HG03439 (cell line): ENCODE measurements at regions not wholly inside any gene's neighbourhood (a gene's known extent, or its start where the extent isn't known, plus 50 kb on each side); places are given as distances from the start of the nearest gene placed in this dataset.

Experiments used
- ATAC-seq: cut with Tn5 transposase; IDR thresholded peaks from one replicate; pipeline ENCODE4 v1.9.1; 2021; ENCODE audit warnings: mild to moderate bottlenecking, moderate library complexity; ENCODE audit not compliant: unreplicated experiment

GRCh38 chr7:117929237-117929636 is 56.0 kb upstream of the CTTNBP2 start:
- ATAC-seq: no peak

- ATAC-seq: no peak
These were observed 58.1 kb upstream of the CTTNBP2 start for GRCh38 chr7:117931314-117931713.

DNA sequence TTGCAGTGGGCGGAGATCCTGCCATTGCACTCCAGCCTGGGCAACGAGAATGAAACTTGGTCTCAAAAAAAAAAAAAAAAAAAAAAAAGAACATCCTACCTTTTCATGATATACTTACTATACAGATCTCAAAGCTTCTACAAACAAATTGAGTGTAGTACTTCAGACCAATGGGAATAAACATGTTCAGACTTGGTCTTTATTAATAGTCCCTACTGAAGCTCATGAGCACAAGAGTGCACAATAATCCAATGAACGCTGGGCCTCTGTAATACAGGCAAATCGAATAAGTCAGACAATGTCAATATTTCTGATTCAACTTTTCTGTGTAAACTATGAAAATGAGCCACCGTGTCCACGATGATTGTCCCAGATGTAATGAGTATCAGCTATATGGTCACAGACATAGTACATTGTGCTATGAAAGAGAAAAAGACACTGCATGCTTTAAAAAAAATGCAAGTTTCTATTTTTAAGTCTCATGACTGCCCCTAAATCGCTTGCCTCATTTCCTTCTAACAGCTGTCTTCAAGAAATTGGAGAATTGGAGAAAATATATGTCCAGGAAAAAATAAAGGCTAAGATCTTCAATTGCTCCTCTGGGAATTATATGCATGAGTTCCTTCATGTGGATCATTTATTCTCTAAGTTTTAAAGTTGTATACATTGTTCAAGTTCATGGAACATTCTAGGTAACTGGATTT is 64.0 kb upstream of the CTTNBP2 start:
- no peak for ATAC-seq

GRCh38 chr7:117937753-117938483 is 64.7 kb upstream of the CTTNBP2 start:
- no peak for ATAC-seq

- no peak for ATAC-seq
These were observed 68.0 kb upstream of the CTTNBP2 start for GRCh38 chr7:117941138-117941810.

DNA sequence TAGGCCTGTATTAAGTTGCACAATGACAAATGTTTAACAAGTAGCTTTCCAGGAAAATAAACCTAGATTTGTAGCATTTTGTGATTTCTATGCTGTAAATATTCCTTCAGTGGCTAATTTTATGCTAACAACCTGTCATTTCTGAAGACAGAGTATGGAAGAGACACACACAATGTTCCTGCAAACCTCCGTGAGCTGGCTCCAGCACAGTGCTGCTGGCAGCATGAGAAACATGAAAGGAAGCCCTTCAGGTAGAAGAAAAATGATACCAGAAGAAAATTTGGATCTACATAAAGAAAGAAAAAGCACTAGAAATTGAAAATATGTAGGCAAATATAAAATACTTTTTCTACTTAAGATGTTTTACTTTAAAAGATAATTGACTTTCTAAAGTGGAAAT is 69.5 kb upstream of the CTTNBP2 start:
- ATAC-seq: no peak

GRCh38 chr7:117944886-117945285 is 71.6 kb upstream of the CTTNBP2 start:
- no peak for ATAC-seq

DNA sequence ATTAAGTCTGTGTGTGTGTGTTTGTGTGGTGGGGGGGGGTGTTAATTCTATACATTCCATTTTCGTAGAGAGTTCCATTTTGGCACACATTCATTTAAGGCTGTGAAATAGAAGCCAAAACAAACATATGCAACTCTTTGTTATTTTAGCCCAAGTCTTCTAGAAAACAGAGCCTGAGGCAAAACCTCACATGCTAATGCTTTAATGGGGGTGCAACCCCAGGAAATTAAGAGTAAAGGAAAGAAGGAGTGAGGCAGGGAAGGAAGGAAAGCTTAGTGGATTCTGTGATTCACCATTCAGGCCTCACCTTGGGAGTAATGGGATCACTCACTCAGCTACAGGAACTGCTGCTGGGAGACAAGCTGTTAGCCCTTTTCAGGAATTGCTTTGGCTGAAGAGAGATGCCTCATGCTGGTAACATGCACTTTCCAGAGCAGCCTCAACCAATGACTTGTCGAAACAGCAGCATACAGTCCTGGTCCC is 73.0 kb upstream of the CTTNBP2 start:
- ATAC-seq: no peak

- no peak for ATAC-seq
These were observed 76.0 kb upstream of the CTTNBP2 start for GRCh38 chr7:117949232-117949631.

DNA sequence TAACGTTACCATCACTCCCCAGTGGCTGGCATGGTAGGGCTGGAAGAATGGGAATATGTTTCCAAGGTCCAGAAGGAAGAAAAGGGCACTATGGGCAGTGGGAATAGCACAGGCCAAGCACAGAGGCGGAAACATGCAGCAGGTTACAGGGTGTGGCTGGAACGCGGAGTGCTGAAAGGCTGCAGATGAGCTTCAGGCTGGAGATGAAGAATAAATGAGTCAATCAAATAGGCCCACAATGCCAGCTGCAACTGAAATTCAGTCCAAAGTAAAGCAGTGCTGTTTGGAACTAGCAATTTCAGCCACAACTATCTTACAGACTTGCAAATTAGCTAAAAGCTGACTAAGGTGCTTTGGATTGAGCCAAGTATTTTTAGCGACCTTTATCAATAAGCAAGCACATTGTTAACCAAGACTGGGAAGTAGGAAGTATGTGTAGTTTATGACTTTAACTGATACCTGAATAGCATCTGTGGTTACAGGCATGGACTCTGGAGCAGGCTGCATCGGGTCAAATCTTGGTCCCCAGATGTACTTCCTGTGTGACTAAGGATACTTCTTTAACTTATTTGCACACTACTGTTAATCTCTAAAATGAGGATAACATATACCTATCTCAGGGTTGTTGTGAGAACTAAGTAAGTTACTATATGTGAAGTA is 77.5 kb upstream of the CTTNBP2 start:
- ATAC-seq: no peak

DNA sequence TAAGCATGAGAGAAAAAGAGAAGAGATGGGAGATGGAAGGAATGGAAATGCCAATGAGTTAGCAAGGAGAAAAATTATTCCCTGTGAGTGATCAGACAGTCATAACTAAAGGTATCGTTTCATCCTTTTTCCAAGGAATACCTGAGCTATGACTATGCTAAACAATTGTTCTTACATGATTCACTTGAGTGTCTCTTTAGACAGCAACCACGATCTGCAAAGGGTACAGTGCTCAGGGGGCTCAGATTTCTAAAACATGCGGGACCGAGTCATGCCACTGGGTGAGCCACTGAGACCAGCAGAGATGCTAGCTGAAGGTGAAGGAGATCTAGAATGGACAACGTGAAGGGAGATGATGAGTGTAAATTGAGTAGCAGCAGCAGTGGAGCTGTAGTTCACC is 78.0 kb upstream of the CTTNBP2 start:
- no peak for ATAC-seq

DNA sequence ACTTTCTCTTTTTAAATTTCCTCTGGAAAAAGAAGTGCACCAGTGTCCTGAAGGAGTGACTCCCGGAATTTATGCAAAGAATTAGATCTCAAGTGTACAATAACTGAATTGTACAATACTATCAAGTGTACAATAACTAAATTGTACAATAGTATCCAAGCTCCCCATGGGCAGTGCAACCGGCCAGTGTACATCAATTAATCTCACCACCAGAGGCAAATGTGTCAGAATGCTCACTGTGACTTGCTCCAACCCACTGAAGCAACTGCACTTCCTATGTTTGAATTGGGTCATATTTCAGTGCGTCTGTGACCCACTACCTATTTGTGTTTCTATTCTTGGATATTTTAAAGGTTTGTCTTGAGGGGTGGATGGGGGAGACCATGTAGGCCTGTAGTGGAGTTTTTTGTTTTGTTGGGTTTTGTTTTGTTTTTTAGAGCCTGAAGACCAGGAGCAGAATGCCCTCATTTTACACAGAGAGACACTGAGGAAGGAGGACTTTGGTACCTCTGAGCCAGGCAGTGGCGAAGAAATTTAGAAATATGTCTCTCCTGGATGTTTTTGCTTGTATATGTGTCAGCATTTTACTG is 78.5 kb upstream of the CTTNBP2 start:
- no peak for ATAC-seq

DNA sequence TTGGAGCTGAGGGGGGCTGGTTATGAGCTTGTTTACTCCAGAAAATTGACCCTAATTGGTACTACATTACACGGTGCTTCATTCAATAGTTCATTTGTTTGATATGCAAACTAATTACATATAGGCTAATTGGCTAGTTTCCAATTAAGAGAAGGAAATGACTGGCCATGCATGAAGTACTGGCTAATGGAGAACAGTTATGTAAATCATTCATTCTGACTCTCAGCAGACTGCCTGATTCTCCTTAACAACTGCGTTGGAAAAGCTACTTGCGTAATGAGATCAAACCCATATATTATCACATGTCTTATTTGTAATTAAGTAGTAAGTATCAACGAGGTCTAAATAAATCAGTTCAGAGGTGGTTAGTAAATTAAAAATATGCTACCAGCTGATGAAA is 81.8 kb upstream of the CTTNBP2 start:
- no peak for ATAC-seq

DNA sequence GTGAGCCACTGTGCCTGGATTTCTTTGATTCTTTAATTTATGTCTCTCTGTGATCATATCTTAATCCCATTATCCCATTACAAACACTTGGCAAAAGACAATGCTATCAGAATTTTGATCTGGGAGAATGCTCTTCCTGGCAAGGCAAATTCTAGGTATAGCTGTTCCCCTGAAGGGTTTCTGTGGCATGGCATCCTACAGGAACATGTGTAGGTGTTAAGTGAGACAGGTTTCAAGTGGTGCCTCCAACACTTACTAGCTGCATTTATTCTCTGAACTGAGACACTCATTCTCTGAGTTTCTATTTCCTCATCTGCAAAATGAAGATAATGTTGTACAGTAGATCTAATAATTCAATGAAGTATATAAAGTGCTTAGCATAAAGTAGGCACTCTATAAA is 87.1 kb upstream of the CTTNBP2 start:
- no peak for ATAC-seq

- ATAC-seq: no peak
These were observed 88.0 kb upstream of the CTTNBP2 start for GRCh38 chr7:117961235-117961634.

DNA sequence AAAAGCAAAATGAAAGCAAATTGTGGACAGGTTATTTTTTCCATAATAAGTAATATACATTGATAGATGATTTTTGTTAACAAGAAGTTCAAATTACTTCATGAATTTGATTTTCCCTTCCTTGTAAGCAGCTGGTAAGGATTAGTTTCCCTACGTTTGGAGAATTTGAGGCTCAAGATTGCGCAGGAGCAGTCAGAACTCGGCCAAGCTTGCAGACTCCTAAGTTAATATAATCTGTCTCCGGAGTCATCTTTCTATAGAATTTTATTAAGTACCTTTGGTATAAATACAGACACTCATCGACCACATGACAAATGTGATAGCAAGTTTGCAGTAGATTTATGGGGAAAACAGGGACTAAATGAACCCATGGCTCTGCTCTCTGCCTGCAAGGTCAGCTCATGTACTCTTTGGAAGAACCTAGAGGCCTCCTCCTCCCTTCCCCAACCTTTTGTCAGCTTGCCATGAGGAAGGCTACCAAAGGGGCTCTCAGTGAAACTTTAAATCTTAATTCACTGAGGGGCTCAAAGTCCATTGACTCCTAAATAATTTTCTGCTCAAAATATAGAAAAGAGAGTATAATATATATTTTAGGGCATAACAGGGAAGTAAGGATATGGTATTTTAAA is 89.2 kb upstream of the CTTNBP2 start:
- no peak for ATAC-seq

GRCh38 chr7:117963264-117964197 is 90.3 kb upstream of the CTTNBP2 start:
- no peak for ATAC-seq

DNA sequence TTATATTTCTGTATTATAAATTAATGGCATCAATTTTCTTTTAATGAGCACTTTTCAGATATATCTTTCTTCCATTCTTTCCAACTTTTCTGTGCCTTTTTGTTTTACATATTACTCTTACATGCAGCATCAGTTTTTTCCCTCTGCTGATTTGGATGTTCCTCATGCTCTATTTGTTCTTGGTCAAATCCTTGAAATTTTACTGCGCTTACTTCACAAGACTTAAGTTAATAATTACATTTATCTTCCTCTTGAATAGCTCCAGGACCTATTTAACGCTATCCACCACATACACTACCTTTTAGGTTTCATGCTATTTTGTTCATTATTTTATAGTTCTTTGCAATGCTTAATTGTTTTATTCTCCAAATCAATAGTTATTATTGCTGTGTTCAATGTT is 97.6 kb upstream of the CTTNBP2 start:
- ATAC-seq: no peak

DNA sequence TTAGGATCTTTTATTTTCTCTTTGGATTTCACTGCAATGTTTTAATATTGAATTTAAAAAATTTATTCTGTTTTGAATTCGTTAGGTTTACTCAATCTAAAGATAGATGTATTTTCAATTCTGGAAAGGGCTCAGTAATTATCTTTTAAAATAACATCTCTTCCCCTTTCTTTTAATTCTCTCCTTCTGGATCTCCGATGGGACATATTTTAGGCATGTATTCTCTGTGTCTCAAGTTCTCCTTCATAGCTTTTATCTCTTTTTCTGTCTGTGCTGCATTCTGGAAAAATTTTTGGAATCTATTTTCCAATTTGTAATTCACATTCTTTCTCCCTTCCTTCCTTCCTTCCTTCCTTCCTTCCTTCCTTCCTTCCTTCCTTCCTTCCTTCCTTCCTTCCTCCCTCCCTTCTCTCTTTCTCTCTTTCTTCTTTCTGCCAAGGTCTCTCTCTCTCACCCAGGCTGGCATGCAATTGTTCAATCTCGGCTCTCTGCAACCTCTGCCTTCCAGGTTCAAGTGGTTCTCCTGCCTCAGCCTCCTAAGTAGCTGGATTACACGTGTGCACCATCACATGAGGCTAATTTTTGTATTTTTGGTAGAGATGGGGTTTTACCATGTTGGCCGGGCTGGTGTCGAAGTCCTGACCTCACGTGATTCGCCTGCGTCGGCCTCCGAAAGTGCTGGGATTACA is 98.5 kb upstream of the CTTNBP2 start:
- no peak for ATAC-seq
